HL-60 (cell line): ENCODE measurements at regions not wholly inside any gene's neighbourhood (a gene's known extent, or its start where the extent isn't known, plus 50 kb on each side); places are given as distances from the start of the nearest gene placed in this dataset.

ENCODE experiments used
- DNase-seq, 2 experiments: peaks; one replicate each; pipeline ENCODE4 v3.0.0-alpha.2; 2010 to 2020; ENCODE audit warnings: low read depth in 1 of 2, low spot score in 1 of 2
- H3K27ac ChIP-seq: fragments of 250-450 bp; sonication (Bioruptor Pico); replicated peaks from 2 replicates; pipeline ENCODE4 v1.5.1; 2020; ENCODE audit warnings: mild to moderate bottlenecking, moderate library complexity
- H3K27me3 ChIP-seq: fragments of 250-450 bp; sonication (Bioruptor Pico); 2 replicates; pipeline ENCODE4 v1.5.1; 2021; ENCODE audit warnings: mild to moderate bottlenecking, moderate library complexity; ENCODE audit not compliant: insufficient read depth, poor library complexity, severe bottlenecking
- H3K4me3 ChIP-seq: replicated peaks from 2 replicates; pipeline ENCODE4 v1.5.1; 2011; ENCODE audit warnings: mild to moderate bottlenecking, control low read depth, low read length; ENCODE audit not compliant: insufficient read depth
- GABPA ChIP-seq: IDR thresholded peaks from 2 replicates; pipeline ENCODE4 v1.6.1; 2012; ENCODE audit warnings: low read depth
- POLR2AphosphoS5 ChIP-seq: IDR thresholded peaks from 2 replicates; pipeline ENCODE4 v1.6.1; 2012; ENCODE audit warnings: low read depth
- REST ChIP-seq: IDR thresholded peaks from 2 replicates; pipeline ENCODE4 v1.6.1; 2012; ENCODE audit warnings: low read depth; ENCODE audit not compliant: insufficient replicate concordance
- SPI1 ChIP-seq: IDR thresholded peaks from 2 replicates; pipeline ENCODE4 v1.6.1; 2012; ENCODE audit warnings: low read depth, mild to moderate bottlenecking, borderline replicate concordance
- TF ChIP-seq, protein P1 (sequence below): IDR thresholded peaks from one replicate; pipeline ENCODE4 v1.5.1; 2011; ENCODE audit warnings: low read length, control low read depth, inconsistent platforms; ENCODE audit not compliant: insufficient read depth

DNA sequence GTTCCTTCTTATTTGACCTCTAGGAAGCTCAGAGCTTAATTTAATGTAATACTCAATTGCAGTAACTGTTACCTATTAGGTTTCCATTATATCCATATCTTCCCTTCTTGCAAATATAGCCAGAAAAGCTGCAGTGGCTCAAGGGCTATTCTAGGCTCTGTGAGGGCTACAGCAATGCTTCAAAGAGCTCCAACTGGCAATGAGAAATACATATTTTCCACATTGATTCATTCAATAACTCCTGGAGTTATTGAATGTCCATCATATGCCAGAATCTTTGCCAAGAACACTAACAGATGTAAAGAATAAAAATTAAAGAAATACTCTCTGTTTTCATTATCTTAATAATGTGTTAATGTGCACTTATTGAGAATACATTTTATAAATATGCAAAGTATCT, 396.9 kb upstream of the PAPPA start:
- Histone ChIP-seq H3K4me3 (no peak overlapping the region), H3K27me3 (no peaks in the 10 kb centered on the region), H3K27ac (no peak overlapping the region)
- no peak for DNase-seq
- TF ChIP-seq REST, result no peak
- TF ChIP-seq SPI1, result no peak
- TF ChIP-seq POLR2AphosphoS5, result no peak
- TF ChIP-seq, protein P1, sequence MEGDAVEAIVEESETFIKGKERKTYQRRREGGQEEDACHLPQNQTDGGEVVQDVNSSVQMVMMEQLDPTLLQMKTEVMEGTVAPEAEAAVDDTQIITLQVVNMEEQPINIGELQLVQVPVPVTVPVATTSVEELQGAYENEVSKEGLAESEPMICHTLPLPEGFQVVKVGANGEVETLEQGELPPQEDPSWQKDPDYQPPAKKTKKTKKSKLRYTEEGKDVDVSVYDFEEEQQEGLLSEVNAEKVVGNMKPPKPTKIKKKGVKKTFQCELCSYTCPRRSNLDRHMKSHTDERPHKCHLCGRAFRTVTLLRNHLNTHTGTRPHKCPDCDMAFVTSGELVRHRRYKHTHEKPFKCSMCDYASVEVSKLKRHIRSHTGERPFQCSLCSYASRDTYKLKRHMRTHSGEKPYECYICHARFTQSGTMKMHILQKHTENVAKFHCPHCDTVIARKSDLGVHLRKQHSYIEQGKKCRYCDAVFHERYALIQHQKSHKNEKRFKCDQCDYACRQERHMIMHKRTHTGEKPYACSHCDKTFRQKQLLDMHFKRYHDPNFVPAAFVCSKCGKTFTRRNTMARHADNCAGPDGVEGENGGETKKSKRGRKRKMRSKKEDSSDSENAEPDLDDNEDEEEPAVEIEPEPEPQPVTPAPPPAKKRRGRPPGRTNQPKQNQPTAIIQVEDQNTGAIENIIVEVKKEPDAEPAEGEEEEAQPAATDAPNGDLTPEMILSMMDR, result no peak
- TF ChIP-seq GABPA, result no peak

GRCh38 chr9:115757461-115757860, 396.1 kb upstream of the PAPPA start:
- no peak for TF ChIP-seq GABPA
- TF ChIP-seq, protein P1, result no peak
- TF ChIP-seq SPI1, result no peak
- no peak for TF ChIP-seq REST
- TF ChIP-seq POLR2AphosphoS5, result no peak
- no peak overlapping the region for H3K4me3 ChIP-seq
- no peak overlapping the region for H3K27ac ChIP-seq
- no peak for DNase-seq
- H3K27me3 ChIP-seq, result no peaks in the 10 kb centered on the region

GRCh38 chr9:115758441-115758840, 395.1 kb upstream of the PAPPA start:
- TF ChIP-seq REST, result no peak
- no peak for TF ChIP-seq GABPA
- DNase-seq, result no peak
- no peak overlapping the region for H3K27ac ChIP-seq
- no peak overlapping the region for H3K4me3 ChIP-seq
- H3K27me3 ChIP-seq, result no peaks in the 10 kb centered on the region

GRCh38 chr9:115759426-115759825, 394.2 kb upstream of the PAPPA start:
- no peak for DNase-seq
- H3K4me3 ChIP-seq, result no peak overlapping the region
- H3K27ac ChIP-seq, result no peak overlapping the region
- TF ChIP-seq POLR2AphosphoS5, result no peak
- no peak for TF ChIP-seq SPI1
- no peak for TF ChIP-seq GABPA
- TF ChIP-seq, protein P1, result no peak
- no peak for TF ChIP-seq REST
- no peaks in the 10 kb centered on the region for H3K27me3 ChIP-seq
